T follicular helper cell (primary cell): ENCODE measurements at regions not wholly inside any gene's neighbourhood (a gene's known extent, or its start where the extent isn't known, plus 50 kb on each side); places are given as distances from the start of the nearest gene placed in this dataset.

Experiments
- DNase-seq: peaks from one replicate; pipeline ENCODE4 v3.0.0-alpha.2; 2020; ENCODE audit warnings: low read depth

DNA sequence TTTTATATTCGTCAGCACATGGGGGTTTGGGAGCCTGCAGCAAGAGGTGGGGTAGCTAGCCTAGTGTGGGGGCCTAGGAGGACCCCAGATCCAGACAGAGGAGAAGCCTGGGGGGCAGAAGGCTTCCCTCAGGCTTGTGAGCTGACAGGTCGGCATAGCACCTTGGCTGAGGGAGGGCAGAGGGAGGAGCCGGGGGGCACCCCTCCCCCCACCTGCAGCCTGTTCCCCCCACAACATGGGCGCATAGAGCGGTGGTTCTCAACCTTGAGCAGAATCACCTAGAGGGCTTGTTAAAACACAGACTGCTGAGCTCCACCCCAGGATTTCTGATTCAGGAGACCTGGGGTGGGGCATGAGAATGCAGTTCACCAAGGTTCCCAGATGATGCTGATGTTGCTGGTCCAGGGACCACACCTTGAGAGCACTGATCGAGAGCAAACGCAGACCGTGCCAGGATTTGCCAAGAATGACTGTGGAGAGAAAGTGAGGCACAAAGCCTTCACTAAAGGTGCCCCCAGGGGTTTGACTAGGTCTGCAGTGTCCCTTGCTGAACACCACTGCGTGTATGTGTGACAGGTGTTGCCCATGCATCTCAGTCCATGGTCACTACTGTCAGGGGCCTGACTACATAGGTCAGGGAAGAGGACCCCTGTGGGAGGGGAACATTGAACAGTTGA lies 163.3 kb downstream of the MACROH2A1 start:
- DNase-seq = no peak

DNA sequence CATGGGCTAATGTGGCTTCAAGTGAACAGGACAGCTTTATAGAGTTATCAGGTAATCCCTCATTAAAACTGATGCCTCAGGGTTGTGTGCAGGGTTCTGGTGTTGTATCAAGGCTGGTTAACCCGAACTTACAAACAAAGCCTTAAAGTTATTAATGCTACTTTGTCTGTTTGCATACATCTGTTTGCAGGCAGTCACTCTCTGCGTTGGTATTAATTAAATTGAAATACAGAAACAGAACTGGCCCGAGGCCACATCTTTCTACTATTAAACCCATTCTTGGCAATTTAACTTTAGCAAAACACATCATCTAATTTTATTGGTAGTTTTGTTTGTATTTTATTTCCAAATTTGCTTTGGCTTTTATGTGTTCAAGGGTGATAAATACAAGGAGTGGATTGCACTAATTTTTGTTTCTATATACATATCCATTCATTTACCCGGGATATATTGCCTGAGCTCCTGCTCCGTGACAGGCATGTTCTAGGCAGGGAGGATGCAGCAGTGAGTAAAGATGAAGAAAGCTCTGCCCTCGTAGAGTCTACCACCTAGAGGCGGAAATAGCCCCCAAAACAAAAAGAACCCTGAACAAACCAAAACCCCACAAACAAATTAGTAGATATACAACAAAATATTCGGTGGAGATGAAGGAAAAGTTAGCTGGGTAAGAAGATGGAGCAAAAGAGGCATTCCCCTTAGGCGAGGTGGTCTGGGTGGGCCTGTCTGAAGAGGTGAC lies 164.2 kb downstream of the MACROH2A1 start:
- no peak for DNase-seq

GRCh38 chr5:135234242-135234641 lies 164.8 kb downstream of the MACROH2A1 start:
- no peak for DNase-seq

DNA sequence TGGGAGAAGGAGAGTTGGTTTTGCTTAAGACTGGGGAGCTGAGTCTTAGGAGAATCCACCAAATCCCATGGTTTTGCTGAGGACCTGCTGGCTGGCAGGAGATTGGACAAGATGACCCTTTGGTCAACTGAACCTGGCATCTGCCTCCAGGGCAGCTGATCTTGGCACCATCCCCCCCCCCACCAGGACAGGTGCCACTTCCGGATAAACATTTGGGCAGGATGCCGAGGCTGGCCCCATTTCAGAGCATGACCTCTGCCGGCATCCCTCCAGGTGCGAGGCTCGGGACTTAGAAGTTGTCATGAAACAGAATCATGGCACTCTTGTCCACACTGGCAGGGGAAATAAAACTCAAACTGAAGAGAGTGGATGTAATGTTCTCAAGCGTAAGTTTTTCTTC lies 165.6 kb downstream of the MACROH2A1 start:
- DNase-seq = no peak

DNA sequence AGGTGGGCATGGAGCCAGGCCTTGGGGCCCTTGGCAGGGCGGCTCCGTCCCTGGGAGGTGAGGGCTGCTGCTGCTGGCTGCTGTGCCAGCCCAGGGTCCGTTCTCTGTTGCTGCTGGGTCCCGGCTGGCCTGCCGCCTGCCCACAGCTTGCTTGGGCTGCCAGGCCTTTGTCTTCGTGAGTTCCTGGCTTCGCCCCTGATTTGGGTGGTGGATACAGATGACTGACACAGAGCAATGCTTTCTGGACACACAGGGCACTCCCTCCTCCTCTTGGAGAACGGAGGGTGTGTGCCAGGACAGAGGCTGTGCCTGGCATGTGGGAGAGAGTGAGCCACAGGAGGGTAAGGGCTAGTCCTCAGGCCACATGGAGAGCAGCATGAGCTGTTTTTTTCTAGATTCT lies 166.1 kb downstream of the MACROH2A1 start:
- DNase-seq = no peak

GRCh38 chr5:135231289-135231688 lies 167.7 kb downstream of the MACROH2A1 start:
- DNase-seq = no peak

GRCh38 chr5:135230251-135230925 lies 168.6 kb downstream of the MACROH2A1 start:
- DNase-seq = no peak

- DNase-seq = no peak
These were observed 169.3 kb downstream of the MACROH2A1 start for GRCh38 chr5:135229679-135230132.

GRCh38 chr5:135229122-135229521 lies 169.9 kb downstream of the MACROH2A1 start:
- DNase-seq = no peak

- DNase-seq = no peak
These were observed 170.8 kb downstream of the MACROH2A1 start for GRCh38 chr5:135228222-135228621.

- no peak for DNase-seq
These were observed 171.7 kb downstream of the MACROH2A1 start for GRCh38 chr5:135227064-135228022.

GRCh38 chr5:135225856-135226560 lies 173.0 kb downstream of the MACROH2A1 start:
- DNase-seq = no peak

GRCh38 chr5:135223891-135224625 lies 175.0 kb downstream of the MACROH2A1 start:
- no peak for DNase-seq

GRCh38 chr5:135223404-135223803 lies 175.6 kb downstream of the MACROH2A1 start:
- no peak for DNase-seq

- DNase-seq = no peak
These were observed 176.3 kb downstream of the MACROH2A1 start for GRCh38 chr5:135222771-135223170.

DNA sequence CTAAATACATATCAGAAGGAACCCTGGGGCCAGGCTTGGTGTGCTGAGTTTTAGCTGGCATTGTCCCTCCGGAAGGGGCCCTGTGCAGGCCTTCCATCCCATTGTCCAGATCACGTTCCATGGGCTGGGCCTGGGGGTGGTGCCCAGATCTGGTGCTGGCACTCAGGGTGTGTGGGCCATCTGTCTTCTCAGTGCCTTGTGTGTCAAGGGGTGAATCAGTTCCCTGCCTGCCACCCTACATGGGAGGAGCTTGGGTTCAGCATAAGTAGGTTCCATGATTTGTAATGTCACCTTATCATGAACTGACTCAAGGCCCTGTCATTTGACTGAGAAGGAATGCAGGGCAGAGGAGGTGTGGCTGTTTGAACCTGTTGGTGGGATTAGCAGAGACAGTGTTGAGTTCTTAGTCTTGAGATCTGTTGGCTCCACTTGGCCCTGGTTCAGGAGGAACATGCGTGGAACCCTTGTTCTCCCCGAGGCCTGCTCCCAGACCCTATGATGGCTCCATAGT lies 176.8 kb downstream of the MACROH2A1 start:
- no peak for DNase-seq

GRCh38 chr5:135221696-135222095 lies 177.3 kb downstream of the MACROH2A1 start:
- no peak for DNase-seq

DNA sequence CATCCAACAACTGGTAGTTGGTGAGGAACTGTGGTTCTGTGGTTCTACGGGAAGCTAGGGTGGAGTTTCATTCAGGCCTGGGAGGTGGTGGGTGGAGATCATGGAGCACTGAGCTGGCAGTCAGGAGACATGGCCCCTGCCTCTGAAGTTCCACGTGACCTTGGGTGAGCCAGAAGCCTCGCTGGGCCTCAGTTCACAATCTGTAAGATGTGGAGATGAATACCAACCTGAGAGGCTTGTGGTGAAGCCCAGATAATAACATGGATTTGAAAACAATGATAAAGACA lies 177.9 kb downstream of the MACROH2A1 start:
- DNase-seq = no peak

DNA sequence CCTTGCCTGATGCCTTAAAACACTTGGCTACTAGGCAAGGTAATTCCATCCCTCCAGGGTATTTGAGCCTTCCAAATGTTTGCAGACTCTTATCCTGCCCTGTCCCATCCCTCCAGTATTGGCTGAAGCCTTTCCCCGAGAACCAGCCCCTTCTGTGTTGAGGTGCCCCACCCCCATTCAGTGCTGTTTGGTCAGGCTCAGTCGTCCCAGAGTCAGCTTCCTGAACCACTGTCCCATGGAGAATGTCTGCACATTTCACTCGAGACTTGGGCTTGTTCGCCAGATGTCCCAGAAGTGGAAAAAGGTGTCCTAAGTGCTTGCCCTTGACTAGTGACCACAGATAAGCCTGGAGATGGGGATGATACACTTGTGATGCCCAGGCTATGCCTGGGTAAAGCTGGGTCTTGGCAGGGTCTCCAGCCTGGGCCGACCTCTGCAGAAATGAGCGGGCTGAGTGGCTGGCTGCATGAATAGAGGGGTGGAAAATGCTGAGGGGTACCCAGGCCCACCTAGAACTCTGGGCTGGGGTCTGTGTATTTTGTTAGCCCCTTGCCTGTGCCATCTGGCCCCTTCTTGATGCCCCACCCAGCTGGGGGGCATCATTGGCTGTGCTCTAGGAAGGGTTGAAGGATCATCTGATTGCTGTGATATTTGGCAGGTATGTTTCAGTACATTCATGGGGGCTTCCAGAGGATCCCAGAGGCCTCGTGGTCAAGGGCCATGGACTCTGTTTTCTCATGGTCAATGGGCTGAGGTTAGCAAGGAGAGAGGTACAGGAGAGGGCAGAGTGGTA lies 178.4 kb downstream of the MACROH2A1 start:
- no peak for DNase-seq

GRCh38 chr5:135219868-135220267 lies 179.2 kb downstream of the MACROH2A1 start:
- no peak for DNase-seq
